Dendritic cell treated with granulocyte-macrophage colony-stimulating factor and Interleukin-4, amounts not matched to agents 40 ng/mL and 50 ng/mL, for 4 days (primary cell): ENCODE measurements at regions not wholly inside any gene's neighbourhood (a gene's known extent, or its start where the extent isn't known, plus 50 kb on each side); places are given as distances from the start of the nearest gene placed in this dataset.
"Not testable (repeated sequence)": the region's sequence is repeated elsewhere in the genome, so short reads cannot be mapped to it uniquely, and the experiment has no call there.

Experiments
- H3K27ac Mint-ChIP-seq: one replicate; pipeline ENCODE4 v1.8.0; 2022; ENCODE audit warnings: mild to moderate bottlenecking, mixed read lengths
- H3K27me3 Mint-ChIP-seq: one replicate; pipeline ENCODE4 v1.8.0; 2022; ENCODE audit warnings: mild to moderate bottlenecking, mixed read lengths
- H3K36me3 Mint-ChIP-seq: one replicate; pipeline ENCODE4 v1.8.0; 2022; ENCODE audit warnings: low read depth, mixed read lengths
- H3K4me1 Mint-ChIP-seq: one replicate; pipeline ENCODE4 v1.8.0; 2022; ENCODE audit warnings: low read depth, mixed read lengths
- H3K4me3 Mint-ChIP-seq: one replicate; pipeline ENCODE4 v1.8.0; 2022; ENCODE audit warnings: mild to moderate bottlenecking, moderate library complexity, mixed read lengths
- H3K9me3 Mint-ChIP-seq: one replicate; pipeline ENCODE4 v1.8.0; 2022; ENCODE audit warnings: mixed read lengths
- intact Hi-C: fragments of 100-400 bp; cut with micrococcal nuclease; formaldehyde crosslinking; loops from one replicate; pipeline ENCODE4 v1.15.0; 2022

- H3K27ac Mint-ChIP-seq, result no peak overlapping the region
- H3K4me3 Mint-ChIP-seq, result no peak overlapping the region
- H3K4me1 Mint-ChIP-seq, result no peaks in the 10 kb centered on the region
- H3K36me3 Mint-ChIP-seq, result no peaks in the 10 kb centered on the region
- intact Hi-C loops, result no loop called here
- peaks cover 34% of the 10 kb centered on the region for H3K9me3 Mint-ChIP-seq
- no peaks in the 10 kb centered on the region for H3K27me3 Mint-ChIP-seq
Observed at GRCh38 chr1:68777851-68778250, 281.0 kb upstream of the DEPDC1 start.

- H3K4me3 Mint-ChIP-seq, H3K4me1 Mint-ChIP-seq, H3K27ac Mint-ChIP-seq, H3K36me3 Mint-ChIP-seq, intact Hi-C loops, H3K27me3 Mint-ChIP-seq: not testable (repeated sequence)
- H3K9me3 Mint-ChIP-seq, result peaks cover 32% of the 10 kb centered on the region
Observed at GRCh38 chr1:68779841-68780240, 283.0 kb upstream of the DEPDC1 start.

GRCh38 chr1:68780919-68781318 is 284.0 kb upstream of the DEPDC1 start:
- Mint-ChIP-seq H3K9me3 (peaks cover 41% of the 10 kb centered on the region), H3K4me1 (no peaks in the 10 kb centered on the region), H3K27me3 (no peaks in the 10 kb centered on the region), H3K36me3 (no peaks in the 10 kb centered on the region), H3K4me3 (no peak overlapping the region), H3K27ac (no peak overlapping the region)
- intact Hi-C loops, result no loop called here

GRCh38 chr1:68782890-68783289 is 286.0 kb upstream of the DEPDC1 start:
- no peaks in the 10 kb centered on the region for H3K36me3 Mint-ChIP-seq
- no peaks in the 10 kb centered on the region for H3K27me3 Mint-ChIP-seq
- H3K4me3 Mint-ChIP-seq, result no peak overlapping the region
- intact Hi-C loops, result no loop called here
- no peak overlapping the region for H3K27ac Mint-ChIP-seq
- peaks cover 51% of the 10 kb centered on the region for H3K9me3 Mint-ChIP-seq
- H3K4me1 Mint-ChIP-seq, result no peaks in the 10 kb centered on the region

- Mint-ChIP-seq H3K27ac (no peak overlapping the region), H3K4me1 (no peaks in the 10 kb centered on the region), H3K27me3 (no peaks in the 10 kb centered on the region), H3K4me3 (no peak overlapping the region), H3K36me3 (no peaks in the 10 kb centered on the region), H3K9me3 (peaks cover 40% of the 10 kb centered on the region)
- intact Hi-C loops, result no loop called here
Observed at GRCh38 chr1:68785328-68785727, 288.4 kb upstream of the DEPDC1 start.

- Mint-ChIP-seq H3K9me3 (peaks cover 26% of the 10 kb centered on the region), H3K4me3 (no peak overlapping the region), H3K4me1 (no peaks in the 10 kb centered on the region), H3K27ac (no peak overlapping the region), H3K36me3 (no peaks in the 10 kb centered on the region), H3K27me3 (no peaks in the 10 kb centered on the region)
- intact Hi-C loops, result no loop called here
Observed at GRCh38 chr1:68788762-68789161, 291.9 kb upstream of the DEPDC1 start.

- H3K27me3 Mint-ChIP-seq, result no peaks in the 10 kb centered on the region
- H3K4me3 Mint-ChIP-seq, result no peak overlapping the region
- no peaks in the 10 kb centered on the region for H3K36me3 Mint-ChIP-seq
- H3K4me1 Mint-ChIP-seq, result no peaks in the 10 kb centered on the region
- intact Hi-C loops, result no loop called here
- H3K9me3 Mint-ChIP-seq, result peaks cover 9% of the 10 kb centered on the region
- H3K27ac Mint-ChIP-seq, result no peak overlapping the region
Observed at GRCh38 chr1:68791800-68792199, 294.9 kb upstream of the DEPDC1 start.

- Mint-ChIP-seq H3K27me3 (no peaks in the 10 kb centered on the region), H3K4me3 (no peak overlapping the region), H3K9me3 (peaks cover 8% of the 10 kb centered on the region), H3K4me1 (no peaks in the 10 kb centered on the region), H3K27ac (no peak overlapping the region), H3K36me3 (no peaks in the 10 kb centered on the region)
- intact Hi-C loops, result no loop called here
Observed at GRCh38 chr1:68795956-68796355, 299.1 kb upstream of the DEPDC1 start.

- no peak overlapping the region for H3K27ac Mint-ChIP-seq
- H3K4me1 Mint-ChIP-seq, result no peaks in the 10 kb centered on the region
- no peaks in the 10 kb centered on the region for H3K36me3 Mint-ChIP-seq
- intact Hi-C loops, result no loop called here
- H3K27me3 Mint-ChIP-seq, result no peaks in the 10 kb centered on the region
- H3K4me3 Mint-ChIP-seq, result no peak overlapping the region
- H3K9me3 Mint-ChIP-seq, result no peaks in the 10 kb centered on the region
Observed at GRCh38 chr1:68796888-68797287, 300.0 kb upstream of the DEPDC1 start.

GRCh38 chr1:68798071-68798470 is 301.2 kb upstream of the DEPDC1 start:
- H3K36me3 Mint-ChIP-seq, result no peaks in the 10 kb centered on the region
- no peaks in the 10 kb centered on the region for H3K27me3 Mint-ChIP-seq
- no peak overlapping the region for H3K4me3 Mint-ChIP-seq
- intact Hi-C loops, result no loop called here
- H3K9me3 Mint-ChIP-seq, result no peaks in the 10 kb centered on the region
- H3K4me1 Mint-ChIP-seq, result no peaks in the 10 kb centered on the region
- H3K27ac Mint-ChIP-seq, result no peak overlapping the region

GRCh38 chr1:68799096-68799495 is 302.2 kb upstream of the DEPDC1 start:
- no peak overlapping the region for H3K4me3 Mint-ChIP-seq
- H3K36me3 Mint-ChIP-seq, result no peaks in the 10 kb centered on the region
- no peaks in the 10 kb centered on the region for H3K27me3 Mint-ChIP-seq
- no peak overlapping the region for H3K27ac Mint-ChIP-seq
- no peaks in the 10 kb centered on the region for H3K9me3 Mint-ChIP-seq
- intact Hi-C loops, result no loop called here
- H3K4me1 Mint-ChIP-seq, result no peaks in the 10 kb centered on the region

- intact Hi-C loops, result no loop called here
- H3K36me3 Mint-ChIP-seq, result no peaks in the 10 kb centered on the region
- H3K27ac Mint-ChIP-seq, result no peak overlapping the region
- peaks cover 7% of the 10 kb centered on the region for H3K9me3 Mint-ChIP-seq
- no peak overlapping the region for H3K4me3 Mint-ChIP-seq
- no peaks in the 10 kb centered on the region for H3K4me1 Mint-ChIP-seq
- H3K27me3 Mint-ChIP-seq, result no peaks in the 10 kb centered on the region
Observed at GRCh38 chr1:68800182-68800581, 303.3 kb upstream of the DEPDC1 start.

- no peak overlapping the region for H3K4me3 Mint-ChIP-seq
- no peak overlapping the region for H3K27ac Mint-ChIP-seq
Observed at GRCh38 chr1:68801440-68801839, 304.6 kb upstream of the DEPDC1 start.

GRCh38 chr1:68805097-68805641 is 308.3 kb upstream of the DEPDC1 start:
- Mint-ChIP-seq H3K9me3 (peaks cover 7% of the 10 kb centered on the region), H3K4me1 (no peaks in the 10 kb centered on the region), H3K4me3 (no peak overlapping the region), H3K36me3 (no peaks in the 10 kb centered on the region), H3K27ac (no peak overlapping the region), H3K27me3 (no peaks in the 10 kb centered on the region)
- intact Hi-C loops, result no loop called here

More at GRCh38 chr1:68801440-68801839, 304.6 kb upstream of the DEPDC1 start:
- H3K27me3 Mint-ChIP-seq, result no peaks in the 10 kb centered on the region
- peaks cover 7% of the 10 kb centered on the region for H3K9me3 Mint-ChIP-seq
- no peaks in the 10 kb centered on the region for H3K4me1 Mint-ChIP-seq
- intact Hi-C loops, result no loop called here
- H3K36me3 Mint-ChIP-seq, result no peaks in the 10 kb centered on the region

- Mint-ChIP-seq H3K4me1 (no peaks in the 10 kb centered on the region), H3K9me3 (peaks cover 7% of the 10 kb centered on the region), H3K27me3 (no peaks in the 10 kb centered on the region), H3K4me3 (no peak overlapping the region), H3K36me3 (no peaks in the 10 kb centered on the region), H3K27ac (no peak overlapping the region)
- intact Hi-C loops, result no loop called here
Observed at GRCh38 chr1:68808351-68808750, 311.5 kb upstream of the DEPDC1 start.
